HUES48 (cell line): ENCODE measurements at regions not wholly inside any gene's neighbourhood (a gene's known extent, or its start where the extent isn't known, plus 50 kb on each side); places are given as distances from the start of the nearest gene placed in this dataset.

Source experiments
- H3K27ac ChIP-seq: one replicate; pipeline ENCODE4 v1.7.0; 2013; ENCODE audit warnings: low read depth, low read length, inconsistent platforms
- H3K27me3 ChIP-seq: 2 replicates; pipeline ENCODE4 v1.6.1; 2013; ENCODE audit warnings: mild to moderate bottlenecking, low read length; ENCODE audit not compliant: control insufficient read depth, insufficient read depth
- H3K36me3 ChIP-seq: 2 replicates; pipeline ENCODE4 v1.6.1; 2013; ENCODE audit warnings: low read length; ENCODE audit not compliant: control insufficient read depth, insufficient read depth
- H3K4me1 ChIP-seq: 2 replicates; pipeline ENCODE4 v1.6.1; 2013; ENCODE audit warnings: mild to moderate bottlenecking, low read length; ENCODE audit not compliant: control insufficient read depth, insufficient read depth
- H3K4me3 ChIP-seq: 2 replicates; pipeline ENCODE4 v1.5.1; 2013; ENCODE audit warnings: mild to moderate bottlenecking, low read depth, low read length
- H3K9ac ChIP-seq: 2 replicates; pipeline ENCODE4 v1.6.1; 2013; ENCODE audit warnings: mild to moderate bottlenecking, low read depth, low read length, moderate library complexity
- H3K9me3 ChIP-seq: 2 replicates; pipeline ENCODE4 v1.6.1; 2013; ENCODE audit warnings: low read length; ENCODE audit not compliant: control insufficient read depth, insufficient read depth

DNA sequence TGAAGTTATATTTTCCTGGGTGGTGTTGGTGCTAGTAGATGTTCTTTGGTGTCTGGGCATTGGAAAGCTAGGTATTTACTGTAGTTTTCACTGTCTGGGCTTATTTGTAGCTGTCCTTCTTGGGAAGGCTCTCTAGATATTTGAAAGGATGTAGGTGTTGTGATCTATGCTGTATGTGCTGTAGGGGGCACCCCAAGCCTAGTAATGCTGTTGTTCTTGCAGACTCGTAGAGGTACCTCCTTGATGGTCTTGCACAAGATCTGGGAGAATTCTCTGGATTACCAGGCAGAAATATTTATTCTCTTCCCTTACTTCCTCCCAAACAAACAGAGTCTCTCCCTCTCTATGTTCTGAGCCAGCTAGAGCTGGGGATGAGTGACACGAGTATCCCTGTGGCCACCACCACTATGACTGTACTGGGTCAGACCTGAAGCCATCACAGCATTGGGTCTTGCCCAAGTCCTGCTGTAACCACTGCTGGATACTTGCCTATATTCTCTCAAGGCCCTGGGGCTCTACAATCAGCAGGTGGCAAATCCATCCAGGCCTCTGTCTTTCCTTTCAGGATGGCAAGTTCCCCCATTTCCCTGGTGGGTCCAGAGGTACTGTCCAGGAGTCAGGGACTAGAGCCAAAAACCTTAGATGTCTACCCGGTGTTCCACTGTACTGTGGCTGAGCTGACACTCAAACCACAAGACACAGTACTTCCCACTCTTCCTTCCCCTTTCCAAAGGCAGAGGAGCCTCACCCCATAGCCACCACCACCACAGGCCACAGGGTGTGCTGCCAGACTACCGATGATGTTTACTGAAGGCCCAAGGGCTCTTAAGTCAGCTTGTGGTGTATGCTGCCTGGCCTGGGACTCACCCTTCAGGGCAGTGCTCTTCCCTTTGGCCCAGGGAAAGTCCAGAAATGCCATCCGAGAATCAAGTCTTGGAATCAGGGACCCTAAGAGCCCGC lies 195.2 kb upstream of the DPPA4 start:
- no peaks in the 10 kb centered on the region for H3K36me3 ChIP-seq
- H3K9ac ChIP-seq, result no peak overlapping the region
- H3K27ac ChIP-seq, result no peak overlapping the region
- H3K4me3 ChIP-seq, result no peak overlapping the region
- peaks cover 6% of the 10 kb centered on the region; the same call in 1 of the 2 replicates for H3K9me3 ChIP-seq
- no peaks in the 10 kb centered on the region for H3K4me1 ChIP-seq
- no peaks in the 10 kb centered on the region for H3K27me3 ChIP-seq

- H3K36me3 ChIP-seq, result no peaks in the 10 kb centered on the region
- no peak overlapping the region for H3K9ac ChIP-seq
These were observed 208.4 kb upstream of the DPPA4 start for GRCh38 chr3:109545746-109546145.

GRCh38 chr3:109548192-109548938 lies 211.0 kb upstream of the DPPA4 start:
- H3K9me3 ChIP-seq, result no peaks in the 10 kb centered on the region
- H3K27me3 ChIP-seq, result no peaks in the 10 kb centered on the region
- no peak overlapping the region for H3K4me3 ChIP-seq
- H3K9ac ChIP-seq, result no peak overlapping the region
- no peaks in the 10 kb centered on the region for H3K36me3 ChIP-seq
- peaks cover 11% of the 10 kb centered on the region for H3K4me1 ChIP-seq
- no peak overlapping the region for H3K27ac ChIP-seq

More at GRCh38 chr3:109545746-109546145, 208.4 kb upstream of the DPPA4 start:
- H3K4me3 ChIP-seq, result no peak overlapping the region
- no peak overlapping the region for H3K27ac ChIP-seq
- H3K27me3 ChIP-seq, result no peaks in the 10 kb centered on the region
- no peaks in the 10 kb centered on the region for H3K9me3 ChIP-seq
- no peaks in the 10 kb centered on the region for H3K4me1 ChIP-seq

DNA sequence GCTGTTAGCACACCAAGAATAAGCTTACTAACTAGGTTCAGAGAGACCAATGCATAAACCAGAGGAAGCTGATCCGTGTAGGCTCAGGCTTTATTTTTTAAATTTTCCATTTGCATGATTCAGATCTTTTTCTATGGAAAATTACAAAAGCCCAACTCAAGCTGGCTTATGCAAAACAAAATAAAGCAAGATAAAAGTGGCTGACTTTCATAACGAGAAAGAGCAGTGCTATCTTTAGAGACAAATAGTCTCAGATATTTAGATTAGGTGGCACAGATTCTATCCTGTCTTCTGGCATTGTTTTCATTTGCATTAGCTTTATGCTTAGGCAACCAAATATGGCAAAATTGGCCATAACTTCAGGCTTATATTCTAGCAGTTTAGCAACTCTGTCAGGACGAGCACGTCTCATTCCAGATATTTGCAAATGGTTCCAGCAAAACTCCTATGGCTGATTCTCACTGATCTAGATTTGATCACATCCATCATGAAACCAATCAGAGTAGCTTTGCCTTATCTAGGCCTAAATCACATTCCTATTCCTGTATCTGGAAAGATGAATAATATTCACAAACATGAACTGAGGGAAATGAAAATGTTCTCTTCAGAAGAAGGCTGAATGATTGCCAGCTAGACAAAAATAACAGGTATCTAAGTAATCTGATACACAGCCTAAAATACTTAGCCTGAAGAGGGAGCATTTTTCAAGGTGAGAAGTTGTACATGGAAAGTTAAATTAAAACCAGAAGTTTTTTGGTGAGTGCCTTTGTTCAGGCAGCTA lies 216.4 kb upstream of the DPPA4 start:
- no peaks in the 10 kb centered on the region for H3K9me3 ChIP-seq
- no peak overlapping the region for H3K9ac ChIP-seq
- no peaks in the 10 kb centered on the region for H3K36me3 ChIP-seq
- no peak overlapping the region for H3K4me3 ChIP-seq
- H3K27me3 ChIP-seq, result no peaks in the 10 kb centered on the region
- no peak overlapping the region for H3K27ac ChIP-seq
- peaks cover 22% of the 10 kb centered on the region for H3K4me1 ChIP-seq

- Histone ChIP-seq H3K27ac (no peak overlapping the region), H3K9me3 (no peaks in the 10 kb centered on the region), H3K4me1 (peaks cover under 1% of the 10 kb centered on the region; the same call in 1 of the 2 replicates), H3K36me3 (no peaks in the 10 kb centered on the region), H3K9ac (no peak overlapping the region), H3K4me3 (no peak overlapping the region), H3K27me3 (no peaks in the 10 kb centered on the region)
These were observed 222.0 kb upstream of the DPPA4 start for GRCh38 chr3:109559389-109559788.

DNA sequence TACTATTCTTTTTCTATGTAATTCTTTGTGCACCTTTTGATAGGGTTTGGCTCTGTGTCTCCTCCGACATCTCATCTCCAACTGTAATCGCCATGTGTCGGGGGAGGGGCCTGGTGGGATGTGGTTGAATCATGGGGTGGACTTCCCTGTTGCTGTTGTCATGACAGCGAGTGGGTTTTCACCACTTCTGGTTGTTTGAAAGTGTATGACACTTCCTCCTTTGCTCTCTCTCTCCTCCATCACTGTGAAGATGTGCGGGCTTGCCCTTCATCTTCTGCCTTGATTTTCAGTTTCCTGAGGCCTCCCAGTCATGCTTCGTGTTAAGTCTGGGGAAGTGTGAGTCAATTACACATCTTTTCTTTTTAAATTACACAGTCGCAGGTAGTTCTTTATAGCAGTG lies 225.8 kb upstream of the DPPA4 start:
- Histone ChIP-seq H3K4me3 (no peak overlapping the region), H3K27ac (no peak overlapping the region), H3K4me1 (no peaks in the 10 kb centered on the region), H3K9ac (no peak overlapping the region), H3K27me3 (no peaks in the 10 kb centered on the region), H3K9me3 (no peaks in the 10 kb centered on the region), H3K36me3 (no peaks in the 10 kb centered on the region)

DNA sequence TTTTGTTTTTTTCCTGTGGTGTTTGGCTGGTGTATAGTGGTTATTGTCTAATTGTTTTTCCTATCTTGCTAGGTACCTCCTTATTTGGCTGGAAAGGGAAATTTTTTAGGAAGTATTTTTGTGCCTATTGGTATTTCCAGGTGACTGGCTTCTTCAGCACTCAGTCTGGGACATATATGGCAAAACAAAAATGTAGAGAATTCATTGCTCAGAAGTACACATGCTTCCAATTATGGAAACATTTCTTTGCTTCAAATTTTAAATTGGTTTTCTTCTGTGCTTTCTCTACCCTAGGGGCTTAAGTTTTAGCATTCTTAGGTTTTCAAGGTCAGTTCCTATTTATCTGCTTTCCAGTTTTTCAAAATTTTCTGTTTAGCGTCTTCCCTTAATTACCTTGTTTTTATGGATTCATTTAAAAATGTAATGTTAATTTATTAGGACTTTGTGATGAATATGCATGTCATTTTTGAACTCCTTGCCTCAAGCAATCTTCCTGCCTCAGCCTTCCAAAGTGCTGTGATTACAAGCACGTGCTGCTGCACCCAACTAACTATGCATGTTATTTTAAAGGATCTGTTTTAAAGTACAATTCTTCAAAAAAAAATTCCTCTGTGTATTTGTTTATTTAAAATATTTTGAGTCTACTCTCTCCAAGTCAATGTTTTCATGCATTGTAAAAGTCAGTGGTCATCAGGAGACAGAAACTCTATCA lies 231.9 kb upstream of the DPPA4 start:
- Histone ChIP-seq H3K9ac (no peak overlapping the region), H3K4me3 (no peak overlapping the region), H3K4me1 (no peaks in the 10 kb centered on the region), H3K36me3 (no peaks in the 10 kb centered on the region), H3K9me3 (no peaks in the 10 kb centered on the region), H3K27ac (no peak overlapping the region), H3K27me3 (no peaks in the 10 kb centered on the region)

DNA sequence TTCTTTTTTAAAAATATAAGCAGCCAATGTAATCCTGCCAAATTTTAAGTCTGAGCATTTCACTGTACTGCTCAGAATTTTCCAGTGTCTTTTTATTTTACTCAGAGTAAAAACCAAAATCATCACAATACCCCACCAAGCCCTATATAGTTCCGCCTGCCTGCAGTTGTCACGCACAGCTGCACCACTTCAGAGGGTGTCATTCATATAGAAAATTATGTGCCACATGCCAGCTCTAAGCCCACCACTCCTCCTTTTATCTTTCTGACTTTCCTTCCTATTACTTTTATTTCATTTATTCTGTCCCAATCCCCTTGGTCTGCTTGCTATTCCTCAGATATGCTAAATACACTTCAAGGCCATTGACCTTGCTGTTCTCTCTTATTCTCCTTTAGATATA lies 233.1 kb upstream of the DPPA4 start:
- H3K9me3 ChIP-seq, result no peaks in the 10 kb centered on the region
- H3K4me3 ChIP-seq, result no peak overlapping the region
- H3K4me1 ChIP-seq, result no peaks in the 10 kb centered on the region
- H3K27ac ChIP-seq, result no peak overlapping the region
- no peaks in the 10 kb centered on the region for H3K36me3 ChIP-seq
- no peaks in the 10 kb centered on the region for H3K27me3 ChIP-seq
- no peak overlapping the region for H3K9ac ChIP-seq

GRCh38 chr3:109572301-109572700 lies 235.0 kb upstream of the DPPA4 start:
- Histone ChIP-seq H3K4me3 (no peak overlapping the region), H3K36me3 (no peaks in the 10 kb centered on the region), H3K27me3 (no peaks in the 10 kb centered on the region), H3K9ac (no peak overlapping the region), H3K9me3 (no peaks in the 10 kb centered on the region), H3K4me1 (no peaks in the 10 kb centered on the region), H3K27ac (no peak overlapping the region)

- no peaks in the 10 kb centered on the region for H3K9me3 ChIP-seq
- no peak overlapping the region for H3K27ac ChIP-seq
- H3K4me3 ChIP-seq, result no peak overlapping the region
- H3K27me3 ChIP-seq, result no peaks in the 10 kb centered on the region
- no peak overlapping the region for H3K9ac ChIP-seq
- no peaks in the 10 kb centered on the region for H3K4me1 ChIP-seq
- no peaks in the 10 kb centered on the region for H3K36me3 ChIP-seq
These were observed 259.6 kb upstream of the DPPA4 start for GRCh38 chr3:109596991-109597390.
